HG03521 (cell line): ENCODE measurements at regions not wholly inside any gene's neighbourhood (a gene's known extent, or its start where the extent isn't known, plus 50 kb on each side); places are given as distances from the start of the nearest gene placed in this dataset.

ENCODE experiments used
- ATAC-seq: cut with Tn5 transposase; IDR thresholded peaks from one replicate; pipeline ENCODE4 v1.9.1; 2021; ENCODE audit warnings: mild to moderate bottlenecking, moderate library complexity; ENCODE audit not compliant: unreplicated experiment

- ATAC-seq = no peak
Observed at GRCh38 chr6:164581563-164581962, 727.8 kb downstream of the C6orf118 start.

- ATAC-seq = no peak
Observed at GRCh38 chr6:164579035-164579434, 730.4 kb downstream of the C6orf118 start.

GRCh38 chr6:164578616-164579015, 730.8 kb downstream of the C6orf118 start:
- ATAC-seq = no peak

DNA sequence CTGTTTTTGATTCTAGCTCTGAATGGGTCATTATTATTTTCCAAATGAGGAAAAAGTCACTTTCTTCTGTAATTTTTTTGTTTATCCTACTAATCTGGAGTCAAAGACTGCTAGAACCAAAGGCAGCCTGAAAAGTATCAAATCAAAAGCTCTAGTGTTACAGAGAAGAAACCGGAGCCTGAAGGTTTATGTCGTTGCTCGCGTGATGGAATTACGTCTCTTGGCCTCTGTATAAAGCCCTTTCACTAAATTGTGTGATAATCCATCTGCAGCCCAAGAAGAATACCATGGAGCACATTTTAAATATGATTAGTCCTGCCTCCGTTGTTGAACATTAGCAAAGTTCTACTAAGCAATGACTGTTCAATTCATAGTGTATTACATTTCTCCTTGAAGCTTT, 738.6 kb downstream of the C6orf118 start:
- no peak for ATAC-seq

GRCh38 chr6:164569509-164569908, 739.9 kb downstream of the C6orf118 start:
- no peak for ATAC-seq

GRCh38 chr6:164563924-164564323, 745.5 kb downstream of the C6orf118 start:
- no peak for ATAC-seq

DNA sequence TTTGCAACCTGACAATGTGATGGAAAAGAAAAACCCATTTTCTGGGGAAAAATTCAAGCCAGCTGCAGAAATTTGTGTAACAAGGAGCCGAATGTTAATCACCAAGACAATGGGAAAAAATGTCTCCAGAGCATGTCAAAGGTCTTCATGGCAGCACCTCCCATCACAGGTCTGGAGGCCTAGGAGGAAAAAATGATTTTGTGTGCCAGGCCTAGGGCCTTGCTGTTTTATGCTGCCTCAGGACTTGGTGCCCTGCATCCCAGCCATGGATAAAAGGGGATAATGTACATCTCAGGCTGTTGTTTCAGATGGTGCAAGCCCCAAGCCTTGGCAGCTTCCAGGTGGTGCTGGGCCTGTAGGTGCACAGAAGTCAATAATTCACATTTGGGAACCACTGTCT, 747.7 kb downstream of the C6orf118 start:
- ATAC-seq = no peak

DNA sequence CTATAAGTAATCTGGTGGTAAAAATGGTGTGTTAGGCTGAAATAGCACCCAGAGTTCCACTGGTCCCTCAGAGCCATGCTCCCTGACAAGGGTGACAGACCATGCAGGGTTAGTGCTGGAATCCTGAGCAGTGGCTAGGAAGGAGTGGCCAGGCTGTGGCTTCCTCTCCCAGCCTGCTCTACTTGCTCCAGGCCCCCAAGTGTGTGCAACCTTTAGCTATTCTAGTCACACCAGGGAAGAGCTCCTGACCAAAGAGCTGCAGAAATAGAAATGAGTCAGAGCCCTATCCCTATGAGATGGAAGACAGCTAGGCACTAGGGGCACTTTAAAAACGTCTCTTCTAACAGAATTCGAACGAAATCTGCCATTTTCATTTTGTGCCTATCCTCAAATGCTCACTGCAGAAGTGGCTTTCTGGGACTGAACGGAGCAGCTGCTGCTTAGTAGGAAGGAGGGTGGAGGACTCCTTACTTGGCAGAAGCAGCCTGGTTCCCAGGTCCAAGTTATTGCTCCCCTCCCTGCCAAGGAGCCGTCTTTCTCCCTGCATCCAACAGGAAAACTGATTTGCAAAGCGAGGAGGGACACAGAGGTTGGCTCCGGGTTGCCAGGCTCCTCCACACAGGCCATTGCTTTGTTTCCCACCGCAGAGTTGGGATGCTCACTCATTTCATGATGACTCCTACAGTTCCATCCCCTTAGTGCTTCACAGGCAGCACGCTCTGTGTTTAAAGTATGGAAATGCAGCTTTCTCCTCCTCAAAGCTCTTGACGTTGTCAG, 754.5 kb downstream of the C6orf118 start:
- ATAC-seq = no peak

GRCh38 chr6:164554226-164554625, 755.2 kb downstream of the C6orf118 start:
- no peak for ATAC-seq

- no peak for ATAC-seq
Observed at GRCh38 chr6:164551706-164552105, 757.7 kb downstream of the C6orf118 start.

GRCh38 chr6:164547076-164547475, 762.3 kb downstream of the C6orf118 start:
- ATAC-seq = no peak

DNA sequence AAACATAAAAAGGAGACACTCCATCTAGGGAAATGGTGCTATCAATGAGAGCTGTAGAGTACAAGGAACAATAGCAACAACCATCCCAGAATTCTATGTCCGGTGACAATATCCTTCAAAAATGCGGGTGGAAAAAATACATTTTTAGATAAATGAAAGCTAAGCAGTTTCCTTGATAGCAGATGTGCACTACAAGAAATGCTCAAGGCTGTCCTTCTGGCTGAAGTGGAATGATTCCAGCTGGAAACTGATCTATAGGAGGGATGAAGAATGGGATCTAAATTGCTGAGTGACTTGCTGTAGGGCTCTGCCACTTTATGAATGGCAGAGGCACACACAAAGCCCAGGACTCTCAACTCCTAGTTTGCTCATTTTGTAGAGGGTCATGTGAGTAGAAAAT, 763.1 kb downstream of the C6orf118 start:
- ATAC-seq = no peak

DNA sequence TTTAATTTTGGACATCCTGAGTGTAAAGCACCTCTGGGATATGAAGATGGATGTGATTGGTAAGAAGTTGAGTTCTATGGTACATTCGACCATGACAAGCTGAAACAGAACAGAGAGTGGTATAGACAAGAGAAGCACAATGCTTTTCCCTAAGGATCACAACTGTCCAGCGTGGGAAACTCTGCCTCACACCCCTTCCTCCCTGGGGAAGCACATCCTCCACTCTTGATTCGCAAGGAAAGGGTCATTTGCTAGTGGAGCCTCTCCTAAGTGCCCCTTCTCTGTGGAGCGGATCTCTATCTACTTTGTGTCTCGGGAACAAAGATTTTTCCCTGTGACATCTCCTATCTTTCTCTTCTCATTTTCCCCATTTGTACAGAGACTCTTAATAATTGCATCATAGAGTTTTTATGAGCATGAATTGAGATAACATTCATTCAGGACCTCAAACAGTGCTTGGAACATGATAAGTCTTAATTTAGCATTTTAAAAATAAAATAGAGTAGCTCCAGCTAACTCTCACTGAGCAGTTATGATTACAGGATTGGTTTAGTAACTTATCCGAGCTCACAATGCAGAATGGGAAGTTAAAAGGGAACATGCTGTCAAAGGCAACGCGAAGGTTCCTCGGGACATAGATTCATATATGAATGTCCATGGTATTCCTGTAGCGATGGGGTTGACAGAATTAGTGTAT, 775.2 kb downstream of the C6orf118 start:
- ATAC-seq = no peak

GRCh38 chr6:164533045-164533362, 776.4 kb downstream of the C6orf118 start:
- no peak for ATAC-seq

DNA sequence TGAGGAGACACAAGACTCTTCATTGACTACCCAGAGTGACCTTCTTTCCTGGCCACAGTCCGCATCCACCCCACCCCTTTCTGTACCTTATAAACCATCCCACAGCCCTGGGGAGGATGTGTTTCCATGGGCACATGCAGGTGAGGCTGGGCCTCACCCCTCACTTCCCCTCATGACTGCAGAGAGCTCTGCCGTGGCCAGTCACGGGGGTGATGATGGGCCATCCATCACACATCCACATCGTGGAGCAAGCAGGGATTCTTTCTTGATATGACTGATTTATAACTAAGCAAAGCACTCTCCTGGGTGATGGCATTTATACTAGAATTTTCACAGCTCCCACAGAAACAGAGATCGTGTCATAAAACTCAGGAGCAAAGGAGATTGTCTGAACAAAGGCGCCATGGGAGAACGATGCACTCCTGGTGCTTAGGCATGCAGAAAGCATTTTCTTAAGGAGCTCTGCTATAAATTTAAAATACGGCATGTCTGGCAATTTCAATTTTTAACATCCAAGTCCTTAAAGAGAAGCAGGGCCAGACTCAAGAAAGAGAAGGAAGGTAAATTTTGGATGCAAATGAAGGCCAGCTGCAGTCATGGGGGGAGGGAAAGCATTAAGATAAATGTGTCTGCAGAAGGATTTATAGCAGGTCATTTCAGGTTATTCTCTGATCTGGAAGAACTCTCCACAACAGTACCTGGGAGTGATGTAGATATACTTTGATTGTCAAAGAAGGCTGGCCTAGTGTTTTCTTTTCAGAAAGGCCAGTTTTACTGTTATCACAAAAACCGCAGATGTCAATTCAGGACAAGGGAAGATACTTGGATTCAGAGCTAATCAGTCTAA, 777.0 kb downstream of the C6orf118 start:
- ATAC-seq = no peak

DNA sequence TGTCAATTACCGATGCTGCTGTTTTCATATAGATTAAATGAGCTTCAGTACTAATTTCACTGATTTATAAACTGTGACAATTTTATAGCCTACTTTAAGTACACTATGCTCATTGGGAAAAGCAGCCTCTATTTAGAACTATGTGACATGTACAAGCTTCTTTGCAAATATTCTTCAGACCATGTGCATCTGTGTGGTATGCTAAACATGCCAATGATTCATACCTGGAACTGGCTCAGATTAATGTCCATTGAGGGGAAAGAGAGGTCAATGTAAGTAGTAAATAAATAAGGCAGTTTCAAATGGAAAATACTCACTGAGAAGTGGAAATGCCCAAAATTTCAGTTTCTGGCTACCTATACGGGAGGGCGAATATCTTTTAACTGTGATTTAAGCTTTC, 777.7 kb downstream of the C6orf118 start:
- ATAC-seq = no peak

GRCh38 chr6:164528539-164528938, 780.9 kb downstream of the C6orf118 start:
- no peak for ATAC-seq

DNA sequence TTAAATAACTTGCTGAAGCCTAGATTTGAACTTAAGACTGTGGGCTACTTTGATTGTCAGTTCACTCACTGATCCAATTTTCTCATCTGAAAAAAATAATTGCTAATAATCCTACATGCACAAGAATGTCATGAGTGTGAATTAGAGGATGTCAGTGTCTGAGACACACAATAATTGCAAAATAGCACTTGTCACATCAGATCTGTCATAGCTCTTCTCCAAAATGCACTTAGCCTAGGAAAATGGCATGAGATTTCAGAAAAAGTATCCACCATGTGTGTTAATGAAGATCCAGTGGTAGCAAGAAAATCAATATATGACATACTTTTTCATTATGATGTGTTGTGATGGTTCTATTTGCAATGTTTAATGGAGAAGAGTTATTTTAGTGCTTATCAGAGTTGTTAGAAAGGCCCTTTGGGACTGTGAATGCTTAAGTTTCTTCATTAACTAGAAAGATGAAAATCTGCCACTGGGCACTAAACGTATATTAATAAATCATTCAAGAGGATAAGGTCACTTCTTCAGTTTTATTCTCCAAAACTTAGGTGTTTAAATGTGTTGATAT, 786.2 kb downstream of the C6orf118 start:
- ATAC-seq = no peak

GRCh38 chr6:164520916-164521315, 788.5 kb downstream of the C6orf118 start:
- ATAC-seq = no peak

GRCh38 chr6:164507206-164507940, 802.0 kb downstream of the C6orf118 start:
- ATAC-seq = no peak

- no peak for ATAC-seq
Observed at GRCh38 chr6:164505425-164505824, 804.0 kb downstream of the C6orf118 start.
